OCI-LY7 (cell line): ENCODE measurements at regions not wholly inside any gene's neighbourhood (a gene's known extent, or its start where the extent isn't known, plus 50 kb on each side); places are given as distances from the start of the nearest gene placed in this dataset.

Experiments
- CTCF ChIP-seq: fragments of 200-600 bp; sonication (generic); conservative IDR thresholded peaks from 2 replicates; pipeline ENCODE4 v1.5.1; 2014; ENCODE audit warnings: mild to moderate bottlenecking, antibody characterized with exemption, low read length, moderate library complexity, mixed read lengths
- EZH2phosphoT487 ChIP-seq: fragments of 200-600 bp; sonication (generic); IDR thresholded peaks from 2 replicates; pipeline ENCODE4 v1.6.1; 2018; ENCODE audit warnings: low read depth, borderline replicate concordance, mild to moderate bottlenecking, mixed run types, antibody characterized with exemption, low read length, moderate library complexity, mixed read lengths

GRCh38 chr2:19731037-19731436 is 170.7 kb downstream of the TTC32 start:
- TF ChIP-seq CTCF (no peak), EZH2phosphoT487 (no peak)
